ENCODE measurements at regions not wholly inside any gene's neighbourhood (a gene's known extent, or its start where the extent isn't known, plus 50 kb on each side); places are given as distances from the start of the nearest gene placed in this dataset.

DNA sequence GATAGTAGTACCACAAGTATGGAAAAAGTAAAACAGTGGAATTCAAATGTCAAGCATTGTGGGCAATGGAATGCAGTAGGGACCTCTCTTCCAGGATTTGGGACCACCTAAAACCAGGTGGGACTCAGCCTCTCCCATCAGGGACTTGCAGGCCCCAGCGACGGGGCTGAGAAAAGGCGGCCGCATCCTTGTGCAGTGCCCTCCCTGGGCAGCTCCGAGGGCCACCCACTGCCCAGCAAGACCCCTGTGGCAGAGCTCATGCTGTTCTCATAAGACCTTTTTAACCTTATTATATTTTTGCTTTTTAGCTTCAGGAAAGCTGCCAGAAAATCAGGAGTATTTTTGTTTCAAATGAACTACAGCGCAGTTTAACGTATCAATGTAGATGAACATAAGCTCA is 142.6 kb upstream of the RPS6KA2 start:
- TF ChIP-seq BACH2 (CRISPR knock-in tag; IDR thresholded peaks at IDR 0.05; ENCODE audit: borderline replicate concordance) = no peak
- no peak for TF ChIP-seq RARB (CRISPR knock-in tag; IDR thresholded peaks at IDR 0.05)
- TF ChIP-seq, protein P1, sequence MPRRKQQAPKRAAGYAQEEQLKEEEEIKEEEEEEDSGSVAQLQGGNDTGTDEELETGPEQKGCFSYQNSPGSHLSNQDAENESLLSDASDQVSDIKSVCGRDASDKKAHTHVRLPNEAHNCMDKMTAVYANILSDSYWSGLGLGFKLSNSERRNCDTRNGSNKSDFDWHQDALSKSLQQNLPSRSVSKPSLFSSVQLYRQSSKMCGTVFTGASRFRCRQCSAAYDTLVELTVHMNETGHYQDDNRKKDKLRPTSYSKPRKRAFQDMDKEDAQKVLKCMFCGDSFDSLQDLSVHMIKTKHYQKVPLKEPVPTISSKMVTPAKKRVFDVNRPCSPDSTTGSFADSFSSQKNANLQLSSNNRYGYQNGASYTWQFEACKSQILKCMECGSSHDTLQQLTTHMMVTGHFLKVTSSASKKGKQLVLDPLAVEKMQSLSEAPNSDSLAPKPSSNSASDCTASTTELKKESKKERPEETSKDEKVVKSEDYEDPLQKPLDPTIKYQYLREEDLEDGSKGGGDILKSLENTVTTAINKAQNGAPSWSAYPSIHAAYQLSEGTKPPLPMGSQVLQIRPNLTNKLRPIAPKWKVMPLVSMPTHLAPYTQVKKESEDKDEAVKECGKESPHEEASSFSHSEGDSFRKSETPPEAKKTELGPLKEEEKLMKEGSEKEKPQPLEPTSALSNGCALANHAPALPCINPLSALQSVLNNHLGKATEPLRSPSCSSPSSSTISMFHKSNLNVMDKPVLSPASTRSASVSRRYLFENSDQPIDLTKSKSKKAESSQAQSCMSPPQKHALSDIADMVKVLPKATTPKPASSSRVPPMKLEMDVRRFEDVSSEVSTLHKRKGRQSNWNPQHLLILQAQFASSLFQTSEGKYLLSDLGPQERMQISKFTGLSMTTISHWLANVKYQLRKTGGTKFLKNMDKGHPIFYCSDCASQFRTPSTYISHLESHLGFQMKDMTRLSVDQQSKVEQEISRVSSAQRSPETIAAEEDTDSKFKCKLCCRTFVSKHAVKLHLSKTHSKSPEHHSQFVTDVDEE (CRISPR knock-in tag; IDR thresholded peaks at IDR 0.05) = no peak
- TF ChIP-seq PPARA (CRISPR knock-in tag; IDR thresholded peaks at IDR 0.05; ENCODE audit: borderline replicate concordance) = no peak
- no peak for TF ChIP-seq ISL1 (CRISPR knock-in tag; IDR thresholded peaks at IDR 0.05)
- TF ChIP-seq CSRNP3 (CRISPR knock-in tag; IDR thresholded peaks at IDR 0.05) = no peak
- no peak for TF ChIP-seq OSR1 (CRISPR knock-in tag; IDR thresholded peaks at IDR 0.05)
- TF ChIP-seq, protein P2, sequence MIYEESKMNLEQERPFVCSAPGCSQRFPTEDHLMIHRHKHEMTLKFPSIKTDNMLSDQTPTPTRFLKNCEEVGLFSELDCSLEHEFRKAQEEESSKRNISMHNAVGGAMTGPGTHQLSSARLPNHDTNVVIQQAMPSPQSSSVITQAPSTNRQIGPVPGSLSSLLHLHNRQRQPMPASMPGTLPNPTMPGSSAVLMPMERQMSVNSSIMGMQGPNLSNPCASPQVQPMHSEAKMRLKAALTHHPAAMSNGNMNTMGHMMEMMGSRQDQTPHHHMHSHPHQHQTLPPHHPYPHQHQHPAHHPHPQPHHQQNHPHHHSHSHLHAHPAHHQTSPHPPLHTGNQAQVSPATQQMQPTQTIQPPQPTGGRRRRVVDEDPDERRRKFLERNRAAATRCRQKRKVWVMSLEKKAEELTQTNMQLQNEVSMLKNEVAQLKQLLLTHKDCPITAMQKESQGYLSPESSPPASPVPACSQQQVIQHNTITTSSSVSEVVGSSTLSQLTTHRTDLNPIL (CRISPR knock-in tag; IDR thresholded peaks at IDR 0.05; ENCODE audit: low read depth) = no peak
- TF ChIP-seq PATZ1 (CRISPR knock-in tag; IDR thresholded peaks at IDR 0.05; ENCODE audit: borderline replicate concordance) = no peak
- no peak for TF ChIP-seq CSDC2 (CRISPR knock-in tag; IDR thresholded peaks at IDR 0.05)
- TF ChIP-seq ARNTL (CRISPR knock-in tag; IDR thresholded peaks at IDR 0.05; ENCODE audit: borderline replicate concordance, low read depth) = no peak
- no peak for TF ChIP-seq ZFP30 (CRISPR knock-in tag; IDR thresholded peaks at IDR 0.05)
- TF ChIP-seq ESRRG (CRISPR knock-in tag; IDR thresholded peaks at IDR 0.05) = no peak
- TF ChIP-seq TOX (CRISPR knock-in tag; IDR thresholded peaks at IDR 0.05; ENCODE audit: borderline replicate concordance) = no peak
- no peak for TF ChIP-seq ZC3H10 (CRISPR knock-in tag; IDR thresholded peaks at IDR 0.05)
- TF ChIP-seq ZFP3 (CRISPR knock-in tag; IDR thresholded peaks at IDR 0.05) = no peak
- TF ChIP-seq ZNF8 (CRISPR knock-in tag; IDR thresholded peaks at IDR 0.05) = no peak
- no peak for TF ChIP-seq TCF4 (CRISPR knock-in tag; IDR thresholded peaks at IDR 0.05; ENCODE audit: borderline replicate concordance)

GRCh38 chr6:166768761-166769160 is 141.7 kb upstream of the RPS6KA2 start:
- TF ChIP-seq PPARA (CRISPR knock-in tag; IDR thresholded peaks at IDR 0.05; ENCODE audit: borderline replicate concordance) (no peak), GLIS3 (CRISPR knock-in tag; IDR thresholded peaks at IDR 0.05) (no peak), ZNF565 (CRISPR knock-in tag; conservative IDR thresholded peaks at IDR 0.05; ENCODE audit: low read depth) (no peak), BACH2 (CRISPR knock-in tag; IDR thresholded peaks at IDR 0.05; ENCODE audit: borderline replicate concordance) (no peak), RARB (CRISPR knock-in tag; IDR thresholded peaks at IDR 0.05) (no peak), CSRNP3 (CRISPR knock-in tag; IDR thresholded peaks at IDR 0.05) (no peak), ARNTL (CRISPR knock-in tag; IDR thresholded peaks at IDR 0.05; ENCODE audit: borderline replicate concordance, low read depth) (no peak), ZNF70 (CRISPR knock-in tag; IDR thresholded peaks at IDR 0.05) (no peak), OSR1 (CRISPR knock-in tag; IDR thresholded peaks at IDR 0.05) (no peak), TCF4 (CRISPR knock-in tag; IDR thresholded peaks at IDR 0.05; ENCODE audit: borderline replicate concordance) (no peak), ISL1 (CRISPR knock-in tag; IDR thresholded peaks at IDR 0.05) (no peak), ZFP3 (CRISPR knock-in tag; IDR thresholded peaks at IDR 0.05) (no peak)
- TF ChIP-seq, protein P1 (CRISPR knock-in tag; IDR thresholded peaks at IDR 0.05) = no peak
- TF ChIP-seq, protein P2 (CRISPR knock-in tag; IDR thresholded peaks at IDR 0.05; ENCODE audit: low read depth) = no peak
- no peak for ATAC-seq

More for the DNA sequence above, 142.6 kb upstream of the RPS6KA2 start:
- no peak for ATAC-seq

Data from SK-N-SH treated with all-trans-retinoic acid at 6 μM for 48 hours (cell line).